ENCODE measurements at regions not wholly inside any gene's neighbourhood (a gene's known extent, or its start where the extent isn't known, plus 50 kb on each side); places are given as distances from the start of the nearest gene placed in this dataset.

GRCh38 chr6:153856929-153857376, 182.1 kb upstream of the OPRM1 start:
- TF ChIP-seq CTCF (IDR thresholded peaks at IDR 0.05; ENCODE audit: control extremely low read depth in 1 of 3, insufficient read depth in 1 of 3, low read depth in 1 of 3, low read length in 3 of 3) (no peak), TAF1 (IDR thresholded peaks at IDR 0.05; ENCODE audit: low read depth, low read length) (no peak), YY1 (IDR thresholded peaks at IDR 0.05; ENCODE audit: low read depth, low read length) (no peak)
